Liver (tissue), 7 donors: ENCODE measurements at regions not wholly inside any gene's neighbourhood (a gene's known extent, or its start where the extent isn't known, plus 50 kb on each side); places are given as distances from the start of the nearest gene placed in this dataset.

Source experiments
- DNase-seq: peaks from one replicate; pipeline ENCODE4 v3.0.0-alpha.2; 2017; ENCODE audit warnings: low spot score
- H3K27ac ChIP-seq, 2 donors: one replicate each; pipeline ENCODE4 v1.7.0; 2013; ENCODE audit warnings: inconsistent platforms in 2 of 2, low read length in 2 of 2, control low read depth in 1 of 2, low read depth in 1 of 2, mild to moderate bottlenecking in 1 of 2
- H3K27me3 ChIP-seq, 4 donors: one replicate each; pipeline versions ENCODE4 v1.6.1 to v1.7.0; 2013; ENCODE audit warnings: low read length in 3 of 4, inconsistent platforms in 1 of 4, mild to moderate bottlenecking in 1 of 4, moderate library complexity in 1 of 4; ENCODE audit not compliant: control insufficient read depth in 4 of 4, insufficient read depth in 4 of 4
- H3K36me3 ChIP-seq, 4 donors: one replicate each; pipeline versions ENCODE4 v1.6.1 to v1.7.0; 2013; ENCODE audit warnings: low read length in 3 of 4, mild to moderate bottlenecking in 3 of 4, low read depth in 1 of 4, moderate library complexity in 1 of 4; ENCODE audit not compliant: control insufficient read depth in 4 of 4, insufficient read depth in 3 of 4
- H3K4me1 ChIP-seq, 4 donors: one replicate each; pipeline versions ENCODE4 v1.6.1 to v1.7.0; 2013; ENCODE audit warnings: low read length in 3 of 4, mild to moderate bottlenecking in 3 of 4, moderate library complexity in 1 of 4; ENCODE audit not compliant: control insufficient read depth in 4 of 4, insufficient read depth in 4 of 4
- H3K4me3 ChIP-seq, 3 donors: one replicate each; pipeline versions ENCODE4 v1.6.1 to v1.7.0; 2013; ENCODE audit warnings: low read length in 3 of 3, control low read depth in 1 of 3, low read depth in 1 of 3, mild to moderate bottlenecking in 1 of 3
- H3K9ac ChIP-seq, 2 donors: one replicate each; pipeline ENCODE4 v1.7.0; 2013; ENCODE audit warnings: low read length in 2 of 2, mild to moderate bottlenecking in 2 of 2, moderate library complexity in 2 of 2, control low read depth in 1 of 2, low read depth in 1 of 2
- H3K9me3 ChIP-seq, 4 donors: one replicate each; pipeline versions ENCODE4 v1.6.1 to v1.7.0; 2013; ENCODE audit warnings: low read length in 3 of 4; ENCODE audit not compliant: control insufficient read depth in 4 of 4
- EGR1 ChIP-seq, 2 donors: IDR thresholded peaks; 2 replicates each; pipeline ENCODE4 v1.6.1; 2016 to 2018; ENCODE audit warnings: antibody characterized with exemption in 2 of 2, low read depth in 2 of 2
- FOXA1 ChIP-seq: IDR thresholded peaks from 2 replicates; pipeline ENCODE4 v1.6.1; 2016; ENCODE audit warnings: antibody characterized with exemption
- FOXA2 ChIP-seq: IDR thresholded peaks from 2 replicates; pipeline ENCODE4 v1.6.1; 2016; ENCODE audit warnings: antibody characterized with exemption
- GABPA ChIP-seq, 2 donors: IDR thresholded peaks in 1 of 2; conservative IDR thresholded peaks in 1 of 2; 2 replicates each; pipeline ENCODE4 v1.6.1; 2016; ENCODE audit warnings: antibody characterized with exemption in 2 of 2, mild to moderate bottlenecking in 1 of 2, moderate library complexity in 1 of 2
- HNF4A ChIP-seq, 2 donors: conservative IDR thresholded peaks; 2 replicates each; pipeline ENCODE4 v1.6.1; 2016; ENCODE audit warnings: antibody characterized with exemption in 2 of 2, mild to moderate bottlenecking in 2 of 2
- HNF4G ChIP-seq: IDR thresholded peaks from 2 replicates; pipeline ENCODE4 v1.6.1; 2016; ENCODE audit warnings: antibody characterized with exemption
- JUND ChIP-seq, 2 donors: IDR thresholded peaks; 2 replicates each; pipeline ENCODE4 v1.6.1; 2016; ENCODE audit warnings: antibody characterized with exemption in 2 of 2
- NR2F2 ChIP-seq: IDR thresholded peaks from 2 replicates; pipeline ENCODE4 v1.6.1; 2016; ENCODE audit warnings: antibody characterized with exemption
- RAD21 ChIP-seq, 2 donors: IDR thresholded peaks; 2 replicates each; pipeline ENCODE4 v1.6.1; 2016; ENCODE audit warnings: antibody characterized with exemption in 2 of 2, mild to moderate bottlenecking in 2 of 2
- RXRA ChIP-seq, 2 donors: IDR thresholded peaks; 2 replicates each; pipeline ENCODE4 v1.6.1; 2017 to 2018; ENCODE audit warnings: antibody characterized with exemption in 2 of 2, mild to moderate bottlenecking in 1 of 2
- SP1 ChIP-seq: IDR thresholded peaks from 2 replicates; pipeline ENCODE4 v1.6.1; 2018; ENCODE audit warnings: antibody characterized with exemption, mild to moderate bottlenecking
- TAF1 ChIP-seq: conservative IDR thresholded peaks from 2 replicates; pipeline ENCODE4 v1.6.1; 2016; ENCODE audit warnings: antibody characterized with exemption, mild to moderate bottlenecking
- YY1 ChIP-seq: IDR thresholded peaks from 2 replicates; pipeline ENCODE4 v1.6.1; 2016; ENCODE audit warnings: antibody characterized with exemption, mild to moderate bottlenecking
- WGBS: extraction: QIAGEN DNeasy Blood & Tissue Kit; methylation state at CpG from one replicate; pipeline ENCODE4 v1.1.7; 2013; 5-methylcytosine and 5-hydroxymethylcytosine counted together
- TF ChIP-seq, protein P1 (sequence below): IDR thresholded peaks from 2 replicates; pipeline ENCODE4 v1.6.1; 2016; ENCODE audit warnings: antibody characterized with exemption
- TF ChIP-seq, protein P2 (sequence below): IDR thresholded peaks from 2 replicates; pipeline ENCODE4 v1.6.1; 2016; ENCODE audit warnings: antibody characterized with exemption, mild to moderate bottlenecking
- TF ChIP-seq, protein P3 (sequence below): IDR thresholded peaks from 2 replicates; pipeline ENCODE4 v1.6.1; 2016; ENCODE audit warnings: antibody characterized with exemption
- donor health status: healthy.
- donor health status: healthy.
- donor health status: healthy.
- donor health status: healthy.

DNA sequence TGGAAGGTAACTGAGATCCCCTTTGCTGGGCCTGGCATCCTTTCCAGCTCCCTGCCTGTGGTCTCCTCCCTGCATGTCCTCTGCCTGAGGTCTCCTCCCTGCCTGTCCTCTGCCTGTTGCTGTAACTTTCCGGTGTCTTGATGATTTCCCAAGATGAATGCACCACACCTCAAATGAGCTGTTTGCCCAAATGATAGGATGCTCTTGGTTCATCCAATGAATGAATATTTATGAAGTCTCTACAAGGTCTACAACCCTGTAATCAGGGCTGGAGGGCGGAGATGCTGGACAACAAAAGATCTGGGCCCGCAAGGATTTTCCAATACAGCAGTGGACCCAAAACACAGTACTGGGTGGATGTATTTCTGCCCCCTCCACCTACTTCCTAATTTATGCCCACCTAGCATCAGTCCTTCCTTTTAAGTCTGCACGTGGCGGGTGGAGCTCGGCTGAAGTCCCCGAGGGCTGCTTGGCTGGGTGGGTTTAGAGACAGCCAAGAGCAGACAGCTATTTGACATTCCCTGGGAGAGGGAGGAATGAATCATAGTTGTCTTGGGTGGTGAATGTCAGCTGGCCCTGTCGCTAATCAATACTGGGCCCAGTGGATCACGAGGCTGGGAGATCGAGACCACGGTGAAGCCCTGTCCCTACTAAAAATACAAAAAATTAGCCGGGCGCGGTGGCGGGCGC lies 60.3 kb upstream of the GRHL3 start (continued):
- TF ChIP-seq, protein P1, sequence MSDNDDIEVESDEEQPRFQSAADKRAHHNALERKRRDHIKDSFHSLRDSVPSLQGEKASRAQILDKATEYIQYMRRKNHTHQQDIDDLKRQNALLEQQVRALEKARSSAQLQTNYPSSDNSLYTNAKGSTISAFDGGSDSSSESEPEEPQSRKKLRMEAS: no peak

DNA sequence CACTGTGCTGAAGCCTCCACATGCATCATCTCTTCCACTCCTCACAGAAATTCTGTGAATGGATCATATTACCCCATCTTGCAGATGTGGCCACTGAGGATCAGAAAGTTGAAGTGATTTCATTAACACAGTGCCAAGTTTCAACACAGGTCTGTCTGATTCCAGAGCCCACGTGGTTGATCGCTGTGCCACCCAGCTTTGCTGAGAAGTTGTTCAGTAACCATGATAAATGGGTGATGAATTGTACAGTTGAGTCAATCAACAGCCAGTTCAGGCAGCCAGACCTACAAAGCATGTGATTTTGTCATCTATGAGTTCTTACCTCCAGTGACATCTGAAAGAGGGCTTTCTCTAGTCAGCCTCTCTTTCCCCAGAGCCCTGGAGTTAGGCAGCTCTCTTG lies 61.8 kb upstream of the GRHL3 start:
- Histone ChIP-seq H3K27ac (no peak overlapping the region), H3K4me1 (no peaks in the 10 kb centered on the region), H3K4me3 (no peak overlapping the region), H3K9me3 (no peaks in the 10 kb centered on the region), H3K9ac (no peak overlapping the region), H3K27me3 (peaks cover 0 to 2% (median 0%) of the 10 kb centered on the region in 4 donors), H3K36me3 (no peaks in the 10 kb centered on the region)
- DNase-seq: no peak
- TF ChIP-seq RXRA (IDR thresholded peaks at IDR 0.05): no peak
- no peak for TF ChIP-seq EGR1 (IDR thresholded peaks at IDR 0.05; ENCODE audit: low read depth in 2 of 2)
- no peak for TF ChIP-seq FOXA1
- no peak for TF ChIP-seq NR2F2
- TF ChIP-seq HNF4A (conservative IDR thresholded peaks at IDR 0.05): no peak
- TF ChIP-seq SP1: no peak
- no peak for TF ChIP-seq RAD21 (IDR thresholded peaks at IDR 0.05)
- no peak for TF ChIP-seq FOXA2
- TF ChIP-seq, protein P1: no peak
- no peak for TF ChIP-seq JUND (IDR thresholded peaks at IDR 0.05)
- TF ChIP-seq, protein P2, sequence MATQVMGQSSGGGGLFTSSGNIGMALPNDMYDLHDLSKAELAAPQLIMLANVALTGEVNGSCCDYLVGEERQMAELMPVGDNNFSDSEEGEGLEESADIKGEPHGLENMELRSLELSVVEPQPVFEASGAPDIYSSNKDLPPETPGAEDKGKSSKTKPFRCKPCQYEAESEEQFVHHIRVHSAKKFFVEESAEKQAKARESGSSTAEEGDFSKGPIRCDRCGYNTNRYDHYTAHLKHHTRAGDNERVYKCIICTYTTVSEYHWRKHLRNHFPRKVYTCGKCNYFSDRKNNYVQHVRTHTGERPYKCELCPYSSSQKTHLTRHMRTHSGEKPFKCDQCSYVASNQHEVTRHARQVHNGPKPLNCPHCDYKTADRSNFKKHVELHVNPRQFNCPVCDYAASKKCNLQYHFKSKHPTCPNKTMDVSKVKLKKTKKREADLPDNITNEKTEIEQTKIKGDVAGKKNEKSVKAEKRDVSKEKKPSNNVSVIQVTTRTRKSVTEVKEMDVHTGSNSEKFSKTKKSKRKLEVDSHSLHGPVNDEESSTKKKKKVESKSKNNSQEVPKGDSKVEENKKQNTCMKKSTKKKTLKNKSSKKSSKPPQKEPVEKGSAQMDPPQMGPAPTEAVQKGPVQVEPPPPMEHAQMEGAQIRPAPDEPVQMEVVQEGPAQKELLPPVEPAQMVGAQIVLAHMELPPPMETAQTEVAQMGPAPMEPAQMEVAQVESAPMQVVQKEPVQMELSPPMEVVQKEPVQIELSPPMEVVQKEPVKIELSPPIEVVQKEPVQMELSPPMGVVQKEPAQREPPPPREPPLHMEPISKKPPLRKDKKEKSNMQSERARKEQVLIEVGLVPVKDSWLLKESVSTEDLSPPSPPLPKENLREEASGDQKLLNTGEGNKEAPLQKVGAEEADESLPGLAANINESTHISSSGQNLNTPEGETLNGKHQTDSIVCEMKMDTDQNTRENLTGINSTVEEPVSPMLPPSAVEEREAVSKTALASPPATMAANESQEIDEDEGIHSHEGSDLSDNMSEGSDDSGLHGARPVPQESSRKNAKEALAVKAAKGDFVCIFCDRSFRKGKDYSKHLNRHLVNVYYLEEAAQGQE: no peak
- no peak for TF ChIP-seq TAF1
- no peak for TF ChIP-seq GABPA (IDR thresholded peaks at IDR 0.05 in 1 of 2, conservative IDR thresholded peaks at IDR 0.05 in 1 of 2)
- WGBS: 75% methylated on average over 2 of the region's 2 CpGs

DNA sequence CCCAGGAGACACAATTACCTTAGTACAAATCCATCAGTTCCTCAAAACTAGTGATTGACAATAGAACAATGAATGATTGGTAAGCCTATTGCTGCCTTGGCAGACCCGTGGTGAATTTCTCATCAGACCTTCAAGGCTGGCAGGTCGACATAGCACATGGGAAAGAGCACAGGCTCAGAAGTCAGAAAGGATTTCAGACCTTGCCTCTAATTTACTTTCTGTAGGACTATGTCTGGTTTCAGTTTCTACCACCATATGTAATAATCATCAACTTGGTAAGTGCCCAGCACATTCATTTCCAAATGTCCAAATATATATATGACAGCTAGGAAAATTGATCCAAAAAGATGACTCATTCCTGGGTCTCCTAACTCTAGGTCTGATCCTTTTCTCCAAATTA lies 62.5 kb upstream of the GRHL3 start:
- no peak for DNase-seq

More for the DNA sequence above, 62.5 kb upstream of the GRHL3 start:
- H3K36me3 ChIP-seq: no peaks in the 10 kb centered on the region
- peaks cover 0 to 2% (median 0%) of the 10 kb centered on the region in 4 donors for H3K27me3 ChIP-seq
- WGBS: 70% methylated on average over 2 of the region's 2 CpGs
- no peak overlapping the region for H3K4me3 ChIP-seq
- H3K9me3 ChIP-seq: no peaks in the 10 kb centered on the region
- TF ChIP-seq HNF4G: no peak
- TF ChIP-seq, protein P3, sequence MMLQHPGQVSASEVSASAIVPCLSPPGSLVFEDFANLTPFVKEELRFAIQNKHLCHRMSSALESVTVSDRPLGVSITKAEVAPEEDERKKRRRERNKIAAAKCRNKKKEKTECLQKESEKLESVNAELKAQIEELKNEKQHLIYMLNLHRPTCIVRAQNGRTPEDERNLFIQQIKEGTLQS: no peak
- TF ChIP-seq YY1: no peak
- TF ChIP-seq HNF4A (conservative IDR thresholded peaks at IDR 0.05): no peak
- TF ChIP-seq, protein P1: no peak
- no peak overlapping the region for H3K9ac ChIP-seq
- no peak overlapping the region for H3K27ac ChIP-seq
- H3K4me1 ChIP-seq: no peaks in the 10 kb centered on the region
